ENCODE measurements at regions not wholly inside any gene's neighbourhood (a gene's known extent, or its start where the extent isn't known, plus 50 kb on each side); places are given as distances from the start of the nearest gene placed in this dataset.

DNA sequence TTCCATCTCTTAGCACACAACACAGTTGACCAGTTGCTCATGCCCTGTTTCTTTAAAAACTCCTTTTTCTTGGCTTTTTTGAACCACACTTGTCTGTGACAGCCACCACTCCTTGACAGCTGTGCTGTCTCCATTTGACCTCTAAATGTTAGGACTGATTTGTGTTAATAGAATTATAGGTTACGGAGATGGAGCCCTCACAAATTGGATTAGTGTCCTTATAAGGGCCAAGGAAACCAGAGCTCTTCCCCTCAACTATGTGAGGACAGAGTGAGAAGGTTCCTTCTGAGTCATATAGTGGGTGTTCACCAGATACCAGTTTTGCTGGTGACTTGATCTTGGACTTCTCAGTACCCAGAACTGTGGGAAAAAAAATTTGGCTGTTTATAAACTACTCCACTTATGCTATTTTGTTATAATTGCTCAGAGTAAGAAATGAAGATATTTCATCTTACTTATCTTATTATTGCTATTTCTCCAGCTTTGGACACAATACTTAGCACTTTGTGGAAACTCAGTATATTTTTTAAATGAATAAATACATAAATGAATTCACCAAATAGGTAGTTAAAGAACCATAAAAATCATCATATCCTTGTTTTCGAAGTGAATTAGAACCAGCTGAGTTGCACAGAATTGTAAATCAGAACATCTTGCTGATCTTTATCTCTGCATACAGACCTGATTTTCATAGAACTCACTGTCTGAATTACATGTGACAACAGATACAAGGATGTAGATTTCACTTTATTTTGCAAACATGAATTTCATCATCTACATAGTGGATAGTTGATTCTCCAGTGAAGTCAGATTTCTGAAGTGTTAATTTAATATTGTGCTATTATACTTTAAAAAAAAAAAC, 598.5 kb upstream of the IRAK1BP1 start:
- no CpG with 5 or more reads among the region's 2 CpGs for WGBS (ENCODE audit: insufficient coverage)
- ChIA-PET POLR2A (no interaction called here), CTCF (no interaction called here)
- Histone ChIP-seq H3K9me3 (ENCODE audit: control extremely low read depth in 1 of 5, control insufficient read depth in 4 of 5, insufficient read depth in 2 of 5, low read depth in 1 of 5, low read length in 4 of 5) (no peaks in the 10 kb centered on the region), H3K4me3 (ENCODE audit: control insufficient read depth in 1 of 7, extremely low read depth in 1 of 7, insufficient read depth in 4 of 7, low read depth in 2 of 7, low read length in 6 of 7) (no peak overlapping the region), H3K27ac (ENCODE audit: insufficient read depth in 1 of 2, low read depth in 1 of 2, low read length in 2 of 2, poor library complexity in 1 of 2, severe bottlenecking in 2 of 2) (no peak overlapping the region), H3K4me1 (ENCODE audit: control extremely low read depth in 1 of 4, control insufficient read depth in 4 of 4, insufficient read depth in 4 of 4, low read length in 3 of 4) (no peaks in the 10 kb centered on the region), H3K36me3 (ENCODE audit: control insufficient read depth in 4 of 4, insufficient read depth in 4 of 4, low read length in 3 of 4) (no peaks in the 10 kb centered on the region), H3K27me3 (replicated peaks in 2 of 5; ENCODE audit: control insufficient read depth in 4 of 5, insufficient read depth in 5 of 5, low read length in 4 of 5) (no peaks in the 10 kb centered on the region)
- DNase-seq, result no peak

DNA sequence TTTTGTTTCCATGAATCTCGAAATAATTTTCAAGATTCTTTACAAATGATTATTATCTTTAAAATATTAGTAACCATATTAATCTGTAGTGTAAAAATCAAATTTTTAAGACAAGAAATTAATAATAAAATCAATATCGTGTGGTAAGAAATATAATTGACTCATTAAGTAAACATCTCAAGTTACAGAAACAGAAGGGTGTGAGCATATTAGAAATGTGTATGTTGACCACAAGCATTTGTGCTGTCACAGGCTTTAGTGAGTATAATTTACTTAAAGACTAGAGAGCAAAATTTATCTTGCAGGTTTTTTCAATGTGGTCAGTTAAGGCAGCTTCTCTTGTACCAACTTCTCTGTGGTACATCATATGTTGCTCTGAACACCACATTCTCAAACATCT, 566.5 kb upstream of the IRAK1BP1 start:
- no peaks in the 10 kb centered on the region for H3K9me3 ChIP-seq (ENCODE audit: control extremely low read depth in 1 of 5, control insufficient read depth in 4 of 5, insufficient read depth in 2 of 5, low read depth in 1 of 5, low read length in 4 of 5)
- H3K27ac ChIP-seq (ENCODE audit: insufficient read depth in 1 of 2, low read depth in 1 of 2, low read length in 2 of 2, poor library complexity in 1 of 2, severe bottlenecking in 2 of 2), result no peak overlapping the region
- H3K36me3 ChIP-seq (ENCODE audit: control insufficient read depth in 4 of 4, insufficient read depth in 4 of 4, low read length in 3 of 4), result no peaks in the 10 kb centered on the region
- H3K4me3 ChIP-seq (ENCODE audit: control insufficient read depth in 1 of 7, extremely low read depth in 1 of 7, insufficient read depth in 4 of 7, low read depth in 2 of 7, low read length in 6 of 7), result no peak overlapping the region
- no peak for DNase-seq
- ChIA-PET POLR2A (no interaction called here), CTCF (no interaction called here)
- H3K4me1 ChIP-seq (ENCODE audit: control extremely low read depth in 1 of 4, control insufficient read depth in 4 of 4, insufficient read depth in 4 of 4, low read length in 3 of 4), result no peaks in the 10 kb centered on the region
- no CpG with 5 or more reads among the region's 2 CpGs for WGBS (ENCODE audit: insufficient coverage)
- H3K27me3 ChIP-seq (replicated peaks in 2 of 5; ENCODE audit: control insufficient read depth in 4 of 5, insufficient read depth in 5 of 5, low read length in 4 of 5), result no peaks in the 10 kb centered on the region

DNA sequence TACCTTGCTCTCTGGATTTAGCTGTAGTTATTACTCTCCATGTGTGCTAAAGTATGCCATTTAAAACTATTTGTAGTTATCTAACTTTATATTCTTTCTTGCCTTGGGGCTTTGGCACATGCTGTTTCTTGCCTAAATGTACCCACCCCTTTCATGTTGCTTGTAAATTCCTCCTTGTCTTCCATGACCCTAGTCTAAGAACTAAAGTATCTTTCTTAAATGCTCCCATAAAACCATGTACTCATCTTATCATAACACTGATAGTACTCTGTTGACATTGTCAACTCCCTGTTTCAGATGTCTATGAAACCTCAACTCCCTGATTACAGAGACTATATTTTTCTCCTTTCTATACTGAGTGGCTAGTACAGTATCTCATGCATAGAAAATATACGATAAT, 564.9 kb upstream of the IRAK1BP1 start:
- CTCF ChIA-PET, result no interaction called here

DNA sequence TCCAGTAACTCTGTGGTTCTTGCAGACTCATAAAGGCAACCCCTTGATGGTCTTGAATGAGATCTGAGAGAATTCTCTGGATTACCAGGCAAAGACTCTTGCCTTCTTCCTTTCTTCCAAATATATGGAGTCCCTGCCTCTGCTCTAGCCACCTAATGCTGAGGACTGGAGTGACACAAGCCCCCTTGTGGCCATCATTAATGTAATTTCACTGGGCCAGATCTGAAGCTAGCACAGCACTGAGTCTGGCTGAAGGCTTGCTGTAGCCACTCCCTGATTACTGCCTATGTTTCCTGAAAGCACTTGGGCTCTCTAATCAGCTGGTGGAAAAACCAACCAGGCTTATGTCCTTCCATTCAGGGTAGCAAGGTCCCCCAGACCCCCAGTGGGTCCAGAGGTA, 559.3 kb upstream of the IRAK1BP1 start:
- POLR2A ChIA-PET, result no interaction called here
- Histone ChIP-seq H3K27ac (ENCODE audit: insufficient read depth in 1 of 2, low read depth in 1 of 2, low read length in 2 of 2, poor library complexity in 1 of 2, severe bottlenecking in 2 of 2) (no peak overlapping the region), H3K36me3 (ENCODE audit: control insufficient read depth in 4 of 4, insufficient read depth in 4 of 4, low read length in 3 of 4) (no peaks in the 10 kb centered on the region), H3K4me3 (ENCODE audit: control insufficient read depth in 1 of 7, extremely low read depth in 1 of 7, insufficient read depth in 4 of 7, low read depth in 2 of 7, low read length in 6 of 7) (no peak overlapping the region), H3K9me3 (ENCODE audit: control extremely low read depth in 1 of 5, control insufficient read depth in 4 of 5, insufficient read depth in 2 of 5, low read depth in 1 of 5, low read length in 4 of 5) (no peaks in the 10 kb centered on the region), H3K4me1 (ENCODE audit: control extremely low read depth in 1 of 4, control insufficient read depth in 4 of 4, insufficient read depth in 4 of 4, low read length in 3 of 4) (no peaks in the 10 kb centered on the region), H3K27me3 (replicated peaks in 2 of 5; ENCODE audit: control insufficient read depth in 4 of 5, insufficient read depth in 5 of 5, low read length in 4 of 5) (no peaks in the 10 kb centered on the region)
- peak in 2 of 3 donors; percentile 0 to 1 for DNase-seq
- CTCF ChIA-PET, result no interaction called here

More for the DNA sequence above, 564.9 kb upstream of the IRAK1BP1 start:
- no peak overlapping the region for H3K4me3 ChIP-seq (ENCODE audit: control insufficient read depth in 1 of 7, extremely low read depth in 1 of 7, insufficient read depth in 4 of 7, low read depth in 2 of 7, low read length in 6 of 7)
- no peaks in the 10 kb centered on the region for H3K9me3 ChIP-seq (ENCODE audit: control extremely low read depth in 1 of 5, control insufficient read depth in 4 of 5, insufficient read depth in 2 of 5, low read depth in 1 of 5, low read length in 4 of 5)
- no peaks in the 10 kb centered on the region for H3K27me3 ChIP-seq (replicated peaks in 2 of 5; ENCODE audit: control insufficient read depth in 4 of 5, insufficient read depth in 5 of 5, low read length in 4 of 5)
- H3K27ac ChIP-seq (ENCODE audit: insufficient read depth in 1 of 2, low read depth in 1 of 2, low read length in 2 of 2, poor library complexity in 1 of 2, severe bottlenecking in 2 of 2), result no peak overlapping the region
- no CpG with 5 or more reads among the region's 1 CpG for WGBS (ENCODE audit: insufficient coverage)
- POLR2A ChIA-PET, result no interaction called here
- DNase-seq, result no peak
- no peaks in the 10 kb centered on the region for H3K4me1 ChIP-seq (ENCODE audit: control extremely low read depth in 1 of 4, control insufficient read depth in 4 of 4, insufficient read depth in 4 of 4, low read length in 3 of 4)
- H3K36me3 ChIP-seq (ENCODE audit: control insufficient read depth in 4 of 4, insufficient read depth in 4 of 4, low read length in 3 of 4), result no peaks in the 10 kb centered on the region

DNA sequence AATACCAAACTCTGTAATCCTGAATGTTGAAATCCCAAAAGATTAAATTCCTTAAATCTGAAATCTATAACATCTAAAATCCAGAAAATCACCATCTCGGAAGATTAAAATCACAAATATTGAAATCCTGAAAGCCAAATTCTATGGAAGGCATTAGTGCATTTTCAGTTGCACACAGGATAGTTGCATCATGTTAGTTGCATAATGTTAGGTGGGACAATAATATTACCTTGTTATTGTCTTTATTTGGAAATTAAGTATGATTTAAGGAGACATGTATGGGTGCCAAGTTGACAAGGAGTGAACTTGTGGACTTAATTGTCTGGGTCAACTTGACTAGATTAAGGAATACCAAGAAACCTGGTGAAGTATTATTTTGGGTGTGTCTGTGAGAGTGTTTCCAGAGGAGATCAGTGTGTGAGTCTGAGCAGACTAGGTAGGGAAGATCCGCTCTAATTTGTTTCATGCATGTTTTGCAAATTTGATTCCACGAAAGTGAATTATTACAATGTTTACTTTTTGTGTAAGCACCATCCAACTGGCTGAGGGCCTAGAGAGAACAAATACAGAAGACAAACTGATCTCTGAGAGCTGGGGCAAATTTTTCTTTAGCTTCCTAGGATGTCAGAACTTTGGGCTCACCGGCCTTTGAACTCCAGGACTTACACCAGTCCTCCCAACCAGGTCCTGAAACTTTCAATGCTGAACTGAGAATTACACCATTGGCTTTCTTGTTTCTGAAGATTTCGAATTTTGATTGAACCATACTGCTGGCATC, 545.1 kb upstream of the IRAK1BP1 start:
- Histone ChIP-seq H3K4me3 (ENCODE audit: control insufficient read depth in 1 of 7, extremely low read depth in 1 of 7, insufficient read depth in 4 of 7, low read depth in 2 of 7, low read length in 6 of 7) (no peak overlapping the region), H3K27me3 (replicated peaks in 2 of 5; ENCODE audit: control insufficient read depth in 4 of 5, insufficient read depth in 5 of 5, low read length in 4 of 5) (no peaks in the 10 kb centered on the region), H3K36me3 (ENCODE audit: control insufficient read depth in 4 of 4, insufficient read depth in 4 of 4, low read length in 3 of 4) (no peaks in the 10 kb centered on the region), H3K9me3 (ENCODE audit: control extremely low read depth in 1 of 5, control insufficient read depth in 4 of 5, insufficient read depth in 2 of 5, low read depth in 1 of 5, low read length in 4 of 5) (no peaks in the 10 kb centered on the region), H3K4me1 (ENCODE audit: control extremely low read depth in 1 of 4, control insufficient read depth in 4 of 4, insufficient read depth in 4 of 4, low read length in 3 of 4) (no peaks in the 10 kb centered on the region), H3K27ac (ENCODE audit: insufficient read depth in 1 of 2, low read depth in 1 of 2, low read length in 2 of 2, poor library complexity in 1 of 2, severe bottlenecking in 2 of 2) (no peak overlapping the region)
- 96% methylated on average over 4 of the region's 5 CpGs for WGBS (ENCODE audit: insufficient coverage)
- POLR2A ChIA-PET, result no interaction called here
- CTCF ChIA-PET, result no interaction called here
- DNase-seq, result no peak

DNA sequence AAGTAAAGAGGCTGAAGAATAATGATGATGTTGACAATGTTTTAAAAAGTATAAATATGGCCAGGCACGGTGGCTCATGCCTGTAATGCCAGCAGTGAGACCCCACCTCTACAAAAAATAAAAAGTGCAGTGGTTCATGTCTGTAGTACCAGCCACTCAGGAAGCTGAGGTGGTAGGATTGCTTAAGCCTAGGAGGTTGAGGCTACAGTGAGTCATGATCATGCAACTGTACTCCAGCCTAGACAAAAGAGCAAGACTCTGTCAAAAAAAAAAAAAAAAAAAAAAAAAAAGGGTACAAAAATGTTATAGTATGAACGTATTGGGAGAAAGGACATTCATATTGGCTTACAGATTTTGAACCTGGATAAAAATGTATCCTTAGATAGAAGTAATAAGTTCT, 543.1 kb upstream of the IRAK1BP1 start:
- POLR2A ChIA-PET, result no interaction called here
- H3K9me3 ChIP-seq (ENCODE audit: control extremely low read depth in 1 of 5, control insufficient read depth in 4 of 5, insufficient read depth in 2 of 5, low read depth in 1 of 5, low read length in 4 of 5), result no peaks in the 10 kb centered on the region
- WGBS (ENCODE audit: insufficient coverage), result no CpG with 5 or more reads among the region's 2 CpGs
- H3K27me3 ChIP-seq (replicated peaks in 2 of 5; ENCODE audit: control insufficient read depth in 4 of 5, insufficient read depth in 5 of 5, low read length in 4 of 5), result no peaks in the 10 kb centered on the region
- H3K4me3 ChIP-seq (ENCODE audit: control insufficient read depth in 1 of 7, extremely low read depth in 1 of 7, insufficient read depth in 4 of 7, low read depth in 2 of 7, low read length in 6 of 7), result no peak overlapping the region
- DNase-seq, result no peak
- CTCF ChIA-PET, result no interaction called here
- no peak overlapping the region for H3K27ac ChIP-seq (ENCODE audit: insufficient read depth in 1 of 2, low read depth in 1 of 2, low read length in 2 of 2, poor library complexity in 1 of 2, severe bottlenecking in 2 of 2)
- H3K4me1 ChIP-seq (ENCODE audit: control extremely low read depth in 1 of 4, control insufficient read depth in 4 of 4, insufficient read depth in 4 of 4, low read length in 3 of 4), result no peaks in the 10 kb centered on the region
- no peaks in the 10 kb centered on the region for H3K36me3 ChIP-seq (ENCODE audit: control insufficient read depth in 4 of 4, insufficient read depth in 4 of 4, low read length in 3 of 4)

DNA sequence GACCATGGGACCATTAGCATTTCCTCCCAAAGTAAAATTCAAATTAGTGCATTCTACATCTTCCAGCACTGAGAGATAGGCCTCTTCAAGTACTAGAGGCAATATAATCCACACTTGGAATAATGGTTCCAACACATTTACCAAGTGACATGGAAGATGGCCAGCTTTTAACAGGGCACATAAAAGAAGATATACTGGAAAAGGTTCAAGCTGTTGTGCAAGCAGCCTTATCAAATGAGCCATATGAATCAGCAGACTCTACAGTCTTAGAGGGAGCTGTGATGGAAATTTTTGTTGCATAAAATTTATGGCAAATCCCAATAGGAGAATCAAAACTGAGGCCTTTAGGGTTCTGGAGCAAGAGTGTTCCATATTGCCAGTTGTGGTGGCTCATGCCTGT, 526.6 kb upstream of the IRAK1BP1 start:
- Histone ChIP-seq H3K27me3 (replicated peaks in 2 of 5; ENCODE audit: control insufficient read depth in 4 of 5, insufficient read depth in 5 of 5, low read length in 4 of 5) (no peaks in the 10 kb centered on the region), H3K36me3 (ENCODE audit: control insufficient read depth in 4 of 4, insufficient read depth in 4 of 4, low read length in 3 of 4) (no peaks in the 10 kb centered on the region), H3K4me1 (ENCODE audit: control extremely low read depth in 1 of 4, control insufficient read depth in 4 of 4, insufficient read depth in 4 of 4, low read length in 3 of 4) (no peaks in the 10 kb centered on the region), H3K27ac (ENCODE audit: insufficient read depth in 1 of 2, low read depth in 1 of 2, low read length in 2 of 2, poor library complexity in 1 of 2, severe bottlenecking in 2 of 2) (no peak overlapping the region), H3K9me3 (ENCODE audit: control extremely low read depth in 1 of 5, control insufficient read depth in 4 of 5, insufficient read depth in 2 of 5, low read depth in 1 of 5, low read length in 4 of 5) (no peaks in the 10 kb centered on the region), H3K4me3 (ENCODE audit: control insufficient read depth in 1 of 7, extremely low read depth in 1 of 7, insufficient read depth in 4 of 7, low read depth in 2 of 7, low read length in 6 of 7) (no peak overlapping the region)
- DNase-seq, result no peak
- CTCF ChIA-PET, result no interaction called here
- POLR2A ChIA-PET, result no interaction called here

Measured in common myeloid progenitor, CD34-positive (primary cell).